Hepatocyte (in vitro differentiated cells): ENCODE measurements at regions not wholly inside any gene's neighbourhood (a gene's known extent, or its start where the extent isn't known, plus 50 kb on each side); places are given as distances from the start of the nearest gene placed in this dataset.

Experiments
- EZH2 ChIP-seq: fragments of 200-600 bp; sonication (generic); IDR thresholded peaks from 2 replicates; pipeline ENCODE4 v1.6.1; 2016; ENCODE audit warnings: antibody characterized with exemption, mild to moderate bottlenecking, borderline replicate concordance
- TF ChIP-seq, protein P1 (sequence below): fragments of 200-600 bp; sonication (generic); IDR thresholded peaks from 2 replicates; pipeline ENCODE4 v1.5.1; 2016; ENCODE audit warnings: antibody characterized with exemption, mild to moderate bottlenecking; ENCODE audit not compliant: poor library complexity

DNA sequence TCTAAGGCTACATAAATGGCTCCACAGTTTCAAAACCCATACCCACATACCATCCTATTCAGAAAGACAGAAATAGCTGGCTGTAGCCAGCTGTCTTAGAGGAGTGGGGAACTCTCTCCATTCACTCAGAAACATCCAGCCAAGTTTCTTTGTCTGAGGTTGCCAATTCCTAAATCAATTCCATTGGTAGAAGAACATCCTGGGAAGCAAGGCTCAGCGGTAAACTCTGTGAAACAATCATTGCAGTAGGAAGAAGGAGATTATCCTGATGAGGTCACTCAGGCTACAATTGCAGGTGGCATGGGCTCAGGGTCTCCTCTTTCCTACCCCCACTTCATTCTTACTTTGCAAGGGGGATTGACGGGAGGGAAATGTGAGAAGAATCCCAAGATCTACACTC lies 154.0 kb downstream of the ETV1 start:
- TF ChIP-seq EZH2, result no peak
- TF ChIP-seq, protein P1, sequence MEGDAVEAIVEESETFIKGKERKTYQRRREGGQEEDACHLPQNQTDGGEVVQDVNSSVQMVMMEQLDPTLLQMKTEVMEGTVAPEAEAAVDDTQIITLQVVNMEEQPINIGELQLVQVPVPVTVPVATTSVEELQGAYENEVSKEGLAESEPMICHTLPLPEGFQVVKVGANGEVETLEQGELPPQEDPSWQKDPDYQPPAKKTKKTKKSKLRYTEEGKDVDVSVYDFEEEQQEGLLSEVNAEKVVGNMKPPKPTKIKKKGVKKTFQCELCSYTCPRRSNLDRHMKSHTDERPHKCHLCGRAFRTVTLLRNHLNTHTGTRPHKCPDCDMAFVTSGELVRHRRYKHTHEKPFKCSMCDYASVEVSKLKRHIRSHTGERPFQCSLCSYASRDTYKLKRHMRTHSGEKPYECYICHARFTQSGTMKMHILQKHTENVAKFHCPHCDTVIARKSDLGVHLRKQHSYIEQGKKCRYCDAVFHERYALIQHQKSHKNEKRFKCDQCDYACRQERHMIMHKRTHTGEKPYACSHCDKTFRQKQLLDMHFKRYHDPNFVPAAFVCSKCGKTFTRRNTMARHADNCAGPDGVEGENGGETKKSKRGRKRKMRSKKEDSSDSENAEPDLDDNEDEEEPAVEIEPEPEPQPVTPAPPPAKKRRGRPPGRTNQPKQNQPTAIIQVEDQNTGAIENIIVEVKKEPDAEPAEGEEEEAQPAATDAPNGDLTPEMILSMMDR, result no peak
